ENCODE measurements at regions not wholly inside any gene's neighbourhood (a gene's known extent, or its start where the extent isn't known, plus 50 kb on each side); places are given as distances from the start of the nearest gene placed in this dataset.

DNA sequence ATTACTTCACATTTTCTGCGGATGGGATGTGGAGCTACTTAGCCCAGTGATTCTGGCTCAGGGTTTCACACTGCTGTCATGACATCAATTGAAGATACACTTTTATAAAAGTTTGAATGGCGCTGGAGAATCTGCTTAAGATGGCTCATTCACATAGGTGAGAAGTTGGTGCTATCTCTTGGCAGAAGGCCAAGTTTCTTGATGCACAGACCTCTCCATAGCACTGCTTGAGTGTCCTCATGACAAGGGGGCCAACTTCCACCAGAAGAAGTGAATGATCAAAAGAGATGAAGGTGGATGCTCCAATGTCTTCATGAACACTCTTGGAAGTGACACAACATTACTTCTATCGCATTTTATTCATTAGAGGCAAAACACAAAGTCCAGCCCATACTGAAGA is 403.7 kb upstream of the CCNG1 start:
- TF ChIP-seq, protein P1, sequence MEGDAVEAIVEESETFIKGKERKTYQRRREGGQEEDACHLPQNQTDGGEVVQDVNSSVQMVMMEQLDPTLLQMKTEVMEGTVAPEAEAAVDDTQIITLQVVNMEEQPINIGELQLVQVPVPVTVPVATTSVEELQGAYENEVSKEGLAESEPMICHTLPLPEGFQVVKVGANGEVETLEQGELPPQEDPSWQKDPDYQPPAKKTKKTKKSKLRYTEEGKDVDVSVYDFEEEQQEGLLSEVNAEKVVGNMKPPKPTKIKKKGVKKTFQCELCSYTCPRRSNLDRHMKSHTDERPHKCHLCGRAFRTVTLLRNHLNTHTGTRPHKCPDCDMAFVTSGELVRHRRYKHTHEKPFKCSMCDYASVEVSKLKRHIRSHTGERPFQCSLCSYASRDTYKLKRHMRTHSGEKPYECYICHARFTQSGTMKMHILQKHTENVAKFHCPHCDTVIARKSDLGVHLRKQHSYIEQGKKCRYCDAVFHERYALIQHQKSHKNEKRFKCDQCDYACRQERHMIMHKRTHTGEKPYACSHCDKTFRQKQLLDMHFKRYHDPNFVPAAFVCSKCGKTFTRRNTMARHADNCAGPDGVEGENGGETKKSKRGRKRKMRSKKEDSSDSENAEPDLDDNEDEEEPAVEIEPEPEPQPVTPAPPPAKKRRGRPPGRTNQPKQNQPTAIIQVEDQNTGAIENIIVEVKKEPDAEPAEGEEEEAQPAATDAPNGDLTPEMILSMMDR (IDR thresholded peaks at IDR 0.05), result no peak
- TF ChIP-seq EP300 (IDR thresholded peaks at IDR 0.05), result no peak
